Breast epithelium (tissue), 3 donors: ENCODE measurements at regions not wholly inside any gene's neighbourhood (a gene's known extent, or its start where the extent isn't known, plus 50 kb on each side); places are given as distances from the start of the nearest gene placed in this dataset.

Experiments used
- CTCF ChIP-seq, 3 donors: fragments of 450-650 bp; IDR thresholded peaks; one replicate each; pipeline ENCODE4 v1.5.1; 2016 to 2017; ENCODE audit warnings: antibody characterized with exemption in 3 of 3, mild to moderate bottlenecking in 3 of 3, moderate library complexity in 3 of 3
- POLR2A ChIP-seq: fragments of 450-650 bp; IDR thresholded peaks from one replicate; pipeline ENCODE4 v1.6.1; 2016; ENCODE audit warnings: antibody characterized with exemption, mild to moderate bottlenecking, moderate library complexity
- POLR2AphosphoS5 ChIP-seq, 3 donors: sonication (generic); formaldehyde crosslinking; IDR thresholded peaks; one replicate each; pipeline ENCODE4 v1.6.1; 2017; ENCODE audit warnings: antibody characterized with exemption in 3 of 3

- TF ChIP-seq CTCF (IDR thresholded peaks at IDR 0.05) (no peak), POLR2A (no peak), POLR2AphosphoS5 (IDR thresholded peaks at IDR 0.05) (no peak)
These were observed 414.5 kb downstream of the MFSD1 start for GRCh38 chr3:159216311-159216710.
